ENCODE measurements at regions not wholly inside any gene's neighbourhood (a gene's known extent, or its start where the extent isn't known, plus 50 kb on each side); places are given as distances from the start of the nearest gene placed in this dataset.

DNA sequence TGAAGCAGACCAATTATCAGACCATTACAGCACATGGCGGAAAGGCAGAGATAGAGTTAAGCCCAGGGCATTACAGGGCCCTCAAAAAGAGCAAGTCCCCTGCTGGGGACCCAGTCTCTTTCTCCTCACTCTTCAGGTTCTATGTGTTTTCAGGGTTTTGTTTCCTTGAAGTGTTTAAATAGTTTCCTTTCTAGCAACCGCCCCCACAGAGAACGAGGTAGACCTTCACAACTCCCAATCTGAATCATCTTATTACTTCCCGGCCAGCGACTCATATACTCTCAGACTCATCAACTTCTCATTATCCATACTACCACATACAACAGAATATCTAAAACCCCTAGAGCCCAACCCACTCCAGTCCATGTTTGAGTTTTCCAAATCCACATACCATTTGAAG is 526.6 kb upstream of the ARID1B start:
- no peak overlapping the region for H3K27ac Mint-ChIP-seq (ENCODE audit: unreplicated experiment)
- H3K9me3 Mint-ChIP-seq (ENCODE audit: unreplicated experiment): peaks cover 2% of the 10 kb centered on the region
- H3K36me3 Mint-ChIP-seq (ENCODE audit: unreplicated experiment): no peaks in the 10 kb centered on the region

DNA sequence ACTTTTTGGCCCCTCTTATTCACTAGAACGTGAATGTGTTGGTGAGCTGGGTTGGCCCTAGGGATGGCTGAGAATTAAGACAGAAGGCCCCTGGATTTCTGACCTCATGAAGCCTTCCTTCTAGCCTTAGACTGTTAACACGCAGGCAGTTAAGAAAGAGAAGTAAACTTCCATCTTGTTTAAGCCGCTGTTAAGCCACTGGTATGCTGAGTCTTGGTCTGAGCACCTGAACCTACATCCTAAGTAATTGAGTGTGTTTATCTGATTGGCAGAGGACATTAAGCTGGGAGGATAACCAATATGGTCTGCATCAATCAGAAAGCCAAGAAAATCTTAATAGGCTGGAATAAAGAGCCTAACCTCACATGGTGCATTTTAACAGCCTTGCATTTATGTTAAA is 535.0 kb upstream of the ARID1B start:
- H3K27me3 Mint-ChIP-seq (ENCODE audit: unreplicated experiment): peaks cover 4% of the 10 kb centered on the region
- H3K27ac Mint-ChIP-seq (ENCODE audit: unreplicated experiment): no peak overlapping the region
- no peaks in the 10 kb centered on the region for H3K9me3 Mint-ChIP-seq (ENCODE audit: unreplicated experiment)
- no peak overlapping the region for H3K4me3 Mint-ChIP-seq (ENCODE audit: unreplicated experiment)
- no peak for DNase-seq
- no peaks in the 10 kb centered on the region for H3K4me1 Mint-ChIP-seq (ENCODE audit: low read depth, unreplicated experiment)
- H3K36me3 Mint-ChIP-seq (ENCODE audit: unreplicated experiment): peaks cover 7% of the 10 kb centered on the region
- no peak for TF ChIP-seq CTCF (IDR thresholded peaks at IDR 0.05; ENCODE audit: partially characterized antibody, unreplicated experiment)

More for the DNA sequence above, 526.6 kb upstream of the ARID1B start:
- peaks cover 3% of the 10 kb centered on the region for H3K27me3 Mint-ChIP-seq (ENCODE audit: unreplicated experiment)
- no peak for TF ChIP-seq CTCF (IDR thresholded peaks at IDR 0.05; ENCODE audit: partially characterized antibody, unreplicated experiment)
- no peak overlapping the region for H3K4me3 Mint-ChIP-seq (ENCODE audit: unreplicated experiment)
- no peaks in the 10 kb centered on the region for H3K4me1 Mint-ChIP-seq (ENCODE audit: low read depth, unreplicated experiment)
- DNase-seq: no peak

GRCh38 chr6:156231026-156231765 is 546.0 kb upstream of the ARID1B start:
- Mint-ChIP-seq H3K4me1 (ENCODE audit: low read depth, unreplicated experiment) (no peaks in the 10 kb centered on the region), H3K36me3 (ENCODE audit: unreplicated experiment) (no peaks in the 10 kb centered on the region), H3K9me3 (ENCODE audit: unreplicated experiment) (no peaks in the 10 kb centered on the region), H3K4me3 (ENCODE audit: unreplicated experiment) (no peak overlapping the region), H3K27ac (ENCODE audit: unreplicated experiment) (no peak overlapping the region), H3K27me3 (ENCODE audit: unreplicated experiment) (no peaks in the 10 kb centered on the region)
- TF ChIP-seq CTCF (IDR thresholded peaks at IDR 0.05; ENCODE audit: partially characterized antibody, unreplicated experiment): no peak
- no peak for DNase-seq

DNA sequence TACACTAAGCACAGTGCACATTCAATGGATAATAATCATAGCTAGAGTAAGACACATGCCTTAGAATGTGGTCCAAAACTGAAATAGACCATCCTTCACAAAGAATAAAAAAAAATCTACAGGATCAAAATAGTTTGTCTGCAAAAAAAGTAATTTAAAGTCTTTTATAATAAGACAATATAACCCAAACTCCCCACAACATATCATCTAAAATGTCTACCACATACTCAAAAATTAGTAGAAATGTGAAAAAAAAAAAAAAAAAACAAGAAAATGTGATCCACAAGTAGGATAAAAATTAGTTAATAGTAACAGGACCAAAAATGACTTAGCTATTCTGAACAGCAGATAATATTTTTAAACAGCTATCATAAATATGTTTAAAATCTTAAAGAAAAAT is 557.2 kb upstream of the ARID1B start:
- DNase-seq: no peak
- Mint-ChIP-seq H3K27ac (ENCODE audit: unreplicated experiment) (no peak overlapping the region), H3K27me3 (ENCODE audit: unreplicated experiment) (peaks cover 3% of the 10 kb centered on the region), H3K4me1 (ENCODE audit: low read depth, unreplicated experiment) (no peaks in the 10 kb centered on the region), H3K9me3 (ENCODE audit: unreplicated experiment) (no peaks in the 10 kb centered on the region), H3K4me3 (ENCODE audit: unreplicated experiment) (no peak overlapping the region), H3K36me3 (ENCODE audit: unreplicated experiment) (no peaks in the 10 kb centered on the region)
- no peak for TF ChIP-seq CTCF (IDR thresholded peaks at IDR 0.05; ENCODE audit: partially characterized antibody, unreplicated experiment)

DNA sequence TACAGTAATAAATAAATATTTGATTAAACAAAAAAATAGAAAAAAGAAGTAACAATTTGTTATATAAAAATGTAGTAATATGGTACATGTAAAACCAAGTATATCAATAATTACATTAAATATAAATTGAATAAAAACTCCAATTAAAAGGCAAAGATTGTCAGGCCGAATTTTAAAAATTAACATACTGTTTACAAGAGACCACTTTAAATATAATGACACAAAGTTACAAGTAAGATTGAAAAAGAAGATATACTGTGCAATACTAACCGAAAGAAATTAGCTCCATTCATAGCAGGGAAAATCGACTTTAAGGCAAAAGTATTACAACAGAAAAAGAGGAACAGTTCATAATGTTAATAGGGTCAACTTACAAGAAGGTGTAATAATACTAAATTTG is 571.5 kb upstream of the ARID1B start:
- Mint-ChIP-seq H3K9me3 (ENCODE audit: unreplicated experiment) (peaks cover 3% of the 10 kb centered on the region), H3K27ac (ENCODE audit: unreplicated experiment) (no peak overlapping the region), H3K4me3 (ENCODE audit: unreplicated experiment) (no peak overlapping the region), H3K36me3 (ENCODE audit: unreplicated experiment) (no peaks in the 10 kb centered on the region), H3K27me3 (ENCODE audit: unreplicated experiment) (peaks cover 2% of the 10 kb centered on the region), H3K4me1 (ENCODE audit: low read depth, unreplicated experiment) (no peaks in the 10 kb centered on the region)
- DNase-seq: no peak
- no peak for TF ChIP-seq CTCF (IDR thresholded peaks at IDR 0.05; ENCODE audit: partially characterized antibody, unreplicated experiment)
